ENCODE measurements at regions not wholly inside any gene's neighbourhood (a gene's known extent, or its start where the extent isn't known, plus 50 kb on each side); places are given as distances from the start of the nearest gene placed in this dataset.

DNA sequence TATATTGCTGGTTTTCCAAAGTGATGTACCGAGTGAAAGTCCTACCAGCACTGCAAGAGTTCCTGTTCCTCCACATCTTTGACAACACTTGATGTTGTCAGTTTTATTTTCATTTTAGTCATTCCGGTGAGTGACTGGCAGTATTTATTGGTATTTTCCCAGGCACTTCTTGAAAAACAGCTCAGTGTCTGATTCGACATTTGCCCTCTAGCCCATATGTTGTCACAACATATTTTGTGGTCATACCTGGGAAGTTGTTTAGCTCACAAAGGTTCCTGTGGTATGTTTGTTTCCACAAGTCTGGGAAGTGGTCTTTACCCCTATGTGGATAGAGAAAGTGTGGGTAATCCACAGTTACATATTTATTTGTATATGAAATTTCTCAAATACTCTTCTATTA is 463.6 kb downstream of the HAPSTR1 start:
- no peak for TF ChIP-seq CEBPB (IDR thresholded peaks at IDR 0.05)
- no peak for TF ChIP-seq RAD21 (IDR thresholded peaks at IDR 0.05; ENCODE audit: low read depth)
- TF ChIP-seq NFIC (IDR thresholded peaks at IDR 0.05) = no peak
- no peak for TF ChIP-seq EGR1 (IDR thresholded peaks at IDR 0.05)
- no peak for TF ChIP-seq FOXM1 (IDR thresholded peaks at IDR 0.05; ENCODE audit: borderline replicate concordance, low read depth)
- TF ChIP-seq, protein P1, sequence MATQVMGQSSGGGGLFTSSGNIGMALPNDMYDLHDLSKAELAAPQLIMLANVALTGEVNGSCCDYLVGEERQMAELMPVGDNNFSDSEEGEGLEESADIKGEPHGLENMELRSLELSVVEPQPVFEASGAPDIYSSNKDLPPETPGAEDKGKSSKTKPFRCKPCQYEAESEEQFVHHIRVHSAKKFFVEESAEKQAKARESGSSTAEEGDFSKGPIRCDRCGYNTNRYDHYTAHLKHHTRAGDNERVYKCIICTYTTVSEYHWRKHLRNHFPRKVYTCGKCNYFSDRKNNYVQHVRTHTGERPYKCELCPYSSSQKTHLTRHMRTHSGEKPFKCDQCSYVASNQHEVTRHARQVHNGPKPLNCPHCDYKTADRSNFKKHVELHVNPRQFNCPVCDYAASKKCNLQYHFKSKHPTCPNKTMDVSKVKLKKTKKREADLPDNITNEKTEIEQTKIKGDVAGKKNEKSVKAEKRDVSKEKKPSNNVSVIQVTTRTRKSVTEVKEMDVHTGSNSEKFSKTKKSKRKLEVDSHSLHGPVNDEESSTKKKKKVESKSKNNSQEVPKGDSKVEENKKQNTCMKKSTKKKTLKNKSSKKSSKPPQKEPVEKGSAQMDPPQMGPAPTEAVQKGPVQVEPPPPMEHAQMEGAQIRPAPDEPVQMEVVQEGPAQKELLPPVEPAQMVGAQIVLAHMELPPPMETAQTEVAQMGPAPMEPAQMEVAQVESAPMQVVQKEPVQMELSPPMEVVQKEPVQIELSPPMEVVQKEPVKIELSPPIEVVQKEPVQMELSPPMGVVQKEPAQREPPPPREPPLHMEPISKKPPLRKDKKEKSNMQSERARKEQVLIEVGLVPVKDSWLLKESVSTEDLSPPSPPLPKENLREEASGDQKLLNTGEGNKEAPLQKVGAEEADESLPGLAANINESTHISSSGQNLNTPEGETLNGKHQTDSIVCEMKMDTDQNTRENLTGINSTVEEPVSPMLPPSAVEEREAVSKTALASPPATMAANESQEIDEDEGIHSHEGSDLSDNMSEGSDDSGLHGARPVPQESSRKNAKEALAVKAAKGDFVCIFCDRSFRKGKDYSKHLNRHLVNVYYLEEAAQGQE (IDR thresholded peaks at IDR 0.05; ENCODE audit: low read depth) = no peak
- no peak for TF ChIP-seq ZBTB7A (IDR thresholded peaks at IDR 0.05; ENCODE audit: low read depth)
- no peak for TF ChIP-seq TAF1 (IDR thresholded peaks at IDR 0.05; ENCODE audit: low read depth)
- no peak for TF ChIP-seq YY1 (IDR thresholded peaks at IDR 0.05; ENCODE audit: low read depth)
- TF ChIP-seq CREB1 (IDR thresholded peaks at IDR 0.05; ENCODE audit: low read depth) = no peak
- TF ChIP-seq TCF12 (IDR thresholded peaks at IDR 0.05; ENCODE audit: low read depth) = no peak
- TF ChIP-seq EP300 (IDR thresholded peaks at IDR 0.05; ENCODE audit: borderline replicate concordance) = no peak
- TF ChIP-seq, protein P2, sequence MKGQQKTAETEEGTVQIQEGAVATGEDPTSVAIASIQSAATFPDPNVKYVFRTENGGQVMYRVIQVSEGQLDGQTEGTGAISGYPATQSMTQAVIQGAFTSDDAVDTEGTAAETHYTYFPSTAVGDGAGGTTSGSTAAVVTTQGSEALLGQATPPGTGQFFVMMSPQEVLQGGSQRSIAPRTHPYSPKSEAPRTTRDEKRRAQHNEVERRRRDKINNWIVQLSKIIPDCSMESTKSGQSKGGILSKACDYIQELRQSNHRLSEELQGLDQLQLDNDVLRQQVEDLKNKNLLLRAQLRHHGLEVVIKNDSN (IDR thresholded peaks at IDR 0.05) = no peak
- TF ChIP-seq TEAD4 (IDR thresholded peaks at IDR 0.05) = no peak
- TF ChIP-seq, protein P3, sequence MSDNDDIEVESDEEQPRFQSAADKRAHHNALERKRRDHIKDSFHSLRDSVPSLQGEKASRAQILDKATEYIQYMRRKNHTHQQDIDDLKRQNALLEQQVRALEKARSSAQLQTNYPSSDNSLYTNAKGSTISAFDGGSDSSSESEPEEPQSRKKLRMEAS (IDR thresholded peaks at IDR 0.05) = no peak

- TF ChIP-seq ZBTB7A (IDR thresholded peaks at IDR 0.05; ENCODE audit: low read depth) = no peak
- TF ChIP-seq, protein P2 (IDR thresholded peaks at IDR 0.05) = no peak
- TF ChIP-seq, protein P1 (IDR thresholded peaks at IDR 0.05; ENCODE audit: low read depth) = no peak
- TF ChIP-seq CEBPB (IDR thresholded peaks at IDR 0.05) = no peak
- TF ChIP-seq CREB1 (IDR thresholded peaks at IDR 0.05; ENCODE audit: low read depth) = no peak
- TF ChIP-seq, protein P3 (IDR thresholded peaks at IDR 0.05) = no peak
- no peak for TF ChIP-seq TEAD4 (IDR thresholded peaks at IDR 0.05)
Observed at GRCh38 chr16:9556949-9557665, 465.7 kb downstream of the HAPSTR1 start.

GRCh38 chr16:9557713-9558112 is 466.3 kb downstream of the HAPSTR1 start:
- TF ChIP-seq, protein P3 (IDR thresholded peaks at IDR 0.05) = no peak
- no peak for TF ChIP-seq FOXM1 (IDR thresholded peaks at IDR 0.05; ENCODE audit: borderline replicate concordance, low read depth)

- TF ChIP-seq RAD21 (IDR thresholded peaks at IDR 0.05; ENCODE audit: low read depth) = no peak
- TF ChIP-seq TEAD4 (IDR thresholded peaks at IDR 0.05) = no peak
- no peak for TF ChIP-seq CEBPB (IDR thresholded peaks at IDR 0.05)
- TF ChIP-seq ZBTB7A (IDR thresholded peaks at IDR 0.05; ENCODE audit: low read depth) = no peak
- no peak for TF ChIP-seq FOXM1 (IDR thresholded peaks at IDR 0.05; ENCODE audit: borderline replicate concordance, low read depth)
- TF ChIP-seq NFIC (IDR thresholded peaks at IDR 0.05) = no peak
- TF ChIP-seq, protein P3 (IDR thresholded peaks at IDR 0.05) = no peak
- TF ChIP-seq CREB1 (IDR thresholded peaks at IDR 0.05; ENCODE audit: low read depth) = no peak
- TF ChIP-seq YY1 (IDR thresholded peaks at IDR 0.05; ENCODE audit: low read depth) = no peak
- TF ChIP-seq EP300 (IDR thresholded peaks at IDR 0.05; ENCODE audit: borderline replicate concordance) = no peak
- TF ChIP-seq, protein P1 (IDR thresholded peaks at IDR 0.05; ENCODE audit: low read depth) = no peak
- no peak for TF ChIP-seq EGR1 (IDR thresholded peaks at IDR 0.05)
Observed at GRCh38 chr16:9566099-9566498, 474.7 kb downstream of the HAPSTR1 start.

Data from Ishikawa (cell line).